ENCODE measurements at regions not wholly inside any gene's neighbourhood (a gene's known extent, or its start where the extent isn't known, plus 50 kb on each side); places are given as distances from the start of the nearest gene placed in this dataset.
"Not testable (repeated sequence)": the region's sequence is repeated elsewhere in the genome, so short reads cannot be mapped to it uniquely, and the experiment has no call there.

DNA sequence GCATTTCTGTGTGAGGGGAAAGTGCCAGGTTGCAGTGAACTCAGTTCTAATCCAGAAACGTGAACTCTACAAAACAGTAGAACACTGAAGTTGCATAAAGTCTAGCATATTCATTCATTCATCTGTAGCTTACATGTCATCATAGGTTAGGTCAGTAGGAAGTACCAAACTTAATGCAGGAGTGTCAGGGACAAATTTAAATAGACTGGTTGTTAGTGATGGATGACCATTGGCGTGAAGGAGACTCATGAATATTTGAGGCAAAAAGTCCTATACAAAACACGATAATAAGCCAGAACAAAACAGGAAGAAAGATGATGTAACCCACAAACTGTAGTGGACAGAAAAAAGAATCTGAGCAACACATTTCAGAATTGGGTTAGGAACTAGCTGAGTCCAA lies 592.8 kb upstream of the PCDH10 start:
- peak; percentile 53 for DNase-seq

- DNase-seq, result peak; percentile 59
Measured at GRCh38 chr4:132557660-132558059, 591.4 kb upstream of the PCDH10 start.

DNA sequence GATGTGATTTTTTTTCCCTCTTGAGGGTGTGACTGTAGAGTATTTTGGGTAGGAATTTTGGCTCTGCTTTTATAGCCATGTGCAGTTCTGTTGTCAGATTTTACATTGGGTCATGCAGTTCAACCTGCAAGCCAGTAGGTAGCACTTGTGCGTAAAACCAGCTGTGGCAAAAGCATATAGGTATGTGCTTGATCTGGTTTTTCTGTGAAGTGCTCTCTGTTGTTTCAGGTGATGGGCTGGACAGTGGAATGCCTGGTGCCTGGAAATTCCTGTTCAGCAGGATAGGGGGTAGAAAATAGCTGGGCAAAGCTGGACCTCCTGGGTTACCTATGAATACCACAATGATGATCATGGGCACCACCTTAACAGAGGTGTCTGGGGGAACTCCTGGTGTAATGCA lies 584.2 kb upstream of the PCDH10 start:
- no peak for DNase-seq

DNA sequence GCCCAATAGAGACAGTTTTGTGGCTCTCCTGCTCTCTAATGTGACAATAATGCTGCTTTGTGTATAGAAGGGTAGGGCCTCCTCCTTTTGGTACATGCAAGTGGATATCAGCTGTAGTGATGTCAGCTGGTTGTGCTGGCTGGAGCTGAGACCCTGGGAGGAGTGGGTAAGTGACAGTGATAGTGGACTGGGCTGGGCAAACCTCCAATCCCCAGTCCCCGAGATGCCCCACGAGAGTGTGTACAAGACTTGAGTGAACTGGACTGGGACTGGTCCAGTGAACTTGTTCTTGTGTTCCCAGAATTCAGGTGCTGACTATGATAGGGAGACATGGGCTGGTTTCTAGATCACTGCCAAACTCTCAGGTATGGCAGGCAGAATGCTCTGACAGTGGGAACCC lies 583.6 kb upstream of the PCDH10 start:
- no peak for DNase-seq

- no peak for DNase-seq
Measured at GRCh38 chr4:132572210-132572609, 576.9 kb upstream of the PCDH10 start.

GRCh38 chr4:132587626-132588025 lies 561.5 kb upstream of the PCDH10 start:
- no peak for DNase-seq

GRCh38 chr4:132592340-132592739 lies 556.8 kb upstream of the PCDH10 start:
- no peak for DNase-seq

DNA sequence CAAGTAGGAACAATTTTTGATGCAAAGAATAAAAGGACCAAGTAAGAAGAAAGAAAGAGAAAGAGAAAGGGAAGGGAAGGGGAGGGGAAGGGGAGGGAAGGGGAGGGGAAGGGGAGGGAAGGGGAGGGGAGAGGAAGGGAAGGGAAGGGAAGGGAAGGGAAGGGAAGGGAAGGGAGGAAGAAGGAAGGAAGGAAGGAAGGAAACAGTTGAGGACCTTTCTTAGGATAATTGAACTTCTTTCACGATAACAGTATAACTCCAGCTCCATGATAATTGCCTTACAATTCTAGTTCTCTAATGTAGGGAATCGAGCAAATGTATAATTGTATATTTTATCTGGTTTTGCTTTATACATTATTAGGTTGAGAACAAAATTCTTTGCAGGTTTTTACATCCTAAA lies 556.2 kb upstream of the PCDH10 start:
- DNase-seq, result no peak

- no peak for DNase-seq
Measured at GRCh38 chr4:132593717-132594400, 555.2 kb upstream of the PCDH10 start.

GRCh38 chr4:132596186-132596585 lies 552.9 kb upstream of the PCDH10 start:
- no peak for DNase-seq

DNA sequence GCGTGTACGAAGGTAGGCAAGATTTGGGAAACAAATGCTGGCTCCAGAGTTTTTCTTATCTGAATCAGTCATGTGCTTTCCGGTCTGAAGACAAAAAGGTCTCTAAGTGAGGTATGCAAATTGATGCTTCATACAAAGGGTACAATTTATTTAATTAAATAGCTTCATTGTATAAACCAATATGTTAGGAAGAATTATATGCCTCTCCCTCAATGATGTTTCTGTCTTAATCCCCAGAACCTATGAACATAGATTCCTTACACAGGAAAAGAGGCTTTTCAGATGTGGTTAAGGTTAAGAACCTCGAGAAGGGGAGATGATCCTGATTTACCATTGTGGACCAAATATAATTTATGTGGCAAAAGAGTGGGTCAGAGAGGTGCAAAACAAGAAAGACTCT lies 543.5 kb upstream of the PCDH10 start:
- no peak for DNase-seq

DNA sequence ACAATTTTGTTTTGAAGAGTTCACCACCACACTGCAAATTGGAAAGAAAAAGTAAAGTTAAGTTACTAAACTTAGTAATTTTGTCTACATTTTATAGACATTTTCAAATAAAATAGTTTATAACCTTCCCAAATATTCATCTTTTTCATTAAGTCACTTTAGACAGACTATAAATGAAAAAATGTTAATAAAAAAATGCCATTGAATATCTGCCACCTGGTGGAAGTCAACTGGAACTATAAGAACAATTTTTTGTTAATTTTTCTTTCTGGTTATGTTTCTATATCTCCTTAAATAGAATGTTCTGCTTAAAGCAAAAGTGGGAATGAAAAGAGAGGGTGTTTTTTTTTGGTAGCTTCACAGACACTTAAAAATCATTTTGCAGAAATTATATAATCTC lies 534.4 kb upstream of the PCDH10 start:
- DNase-seq, result peak; percentile 52

- no peak for DNase-seq
Measured at GRCh38 chr4:132619968-132620367, 529.1 kb upstream of the PCDH10 start.

GRCh38 chr4:132642016-132642817 lies 506.9 kb upstream of the PCDH10 start:
- peak; percentile 90 for DNase-seq

DNA sequence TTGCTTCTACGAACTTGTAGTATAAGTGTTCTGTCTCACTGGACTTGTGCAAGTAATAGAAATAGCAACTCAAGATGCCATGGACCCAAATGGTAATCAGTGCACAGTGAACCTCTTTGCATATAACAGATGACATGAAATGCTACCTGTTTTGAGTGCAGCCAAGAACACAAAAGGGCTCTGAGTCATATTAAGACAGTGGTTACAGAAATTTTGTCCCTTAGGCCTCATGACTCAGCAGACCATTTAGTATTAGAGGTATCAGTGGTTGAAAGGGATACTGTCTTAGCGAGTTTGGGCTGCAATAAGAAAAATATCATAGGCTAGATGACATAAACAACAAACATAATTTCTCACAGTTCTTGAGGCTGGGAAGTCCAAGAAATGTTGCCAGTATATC lies 502.9 kb upstream of the PCDH10 start:
- DNase-seq, result no peak

GRCh38 chr4:132651196-132651595 lies 497.9 kb upstream of the PCDH10 start:
- DNase-seq, result no peak

- no peak for DNase-seq
Measured at GRCh38 chr4:132660181-132660580, 488.9 kb upstream of the PCDH10 start.

GRCh38 chr4:132662456-132662855 lies 486.6 kb upstream of the PCDH10 start:
- DNase-seq, result no peak

DNA sequence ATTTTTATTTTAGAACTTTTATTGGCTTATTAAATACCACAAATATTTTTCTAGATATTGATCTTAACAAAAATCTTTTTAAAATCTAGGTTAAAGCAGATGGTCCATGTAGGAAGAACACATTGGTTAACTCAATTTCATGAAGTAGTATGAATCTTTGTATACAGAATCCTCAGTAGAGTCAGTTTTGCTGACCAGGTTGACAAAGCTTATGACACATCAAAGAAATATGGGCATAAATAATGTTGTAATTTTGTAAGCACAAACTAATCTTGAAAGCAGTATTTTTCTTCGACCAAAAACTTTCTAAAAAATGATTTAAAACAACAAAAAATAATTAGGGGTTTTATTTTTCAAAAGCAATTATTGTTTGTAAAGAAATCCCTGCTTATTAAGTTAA lies 479.3 kb upstream of the PCDH10 start:
- no peak for DNase-seq

GRCh38 chr4:132670557-132670956 lies 478.5 kb upstream of the PCDH10 start:
- no peak for DNase-seq

GRCh38 chr4:132683957-132684356 lies 465.1 kb upstream of the PCDH10 start:
- peak; percentile 41 for DNase-seq

- peak; percentile 32 for DNase-seq
Measured at GRCh38 chr4:132691026-132691425, 458.1 kb upstream of the PCDH10 start.

DNA sequence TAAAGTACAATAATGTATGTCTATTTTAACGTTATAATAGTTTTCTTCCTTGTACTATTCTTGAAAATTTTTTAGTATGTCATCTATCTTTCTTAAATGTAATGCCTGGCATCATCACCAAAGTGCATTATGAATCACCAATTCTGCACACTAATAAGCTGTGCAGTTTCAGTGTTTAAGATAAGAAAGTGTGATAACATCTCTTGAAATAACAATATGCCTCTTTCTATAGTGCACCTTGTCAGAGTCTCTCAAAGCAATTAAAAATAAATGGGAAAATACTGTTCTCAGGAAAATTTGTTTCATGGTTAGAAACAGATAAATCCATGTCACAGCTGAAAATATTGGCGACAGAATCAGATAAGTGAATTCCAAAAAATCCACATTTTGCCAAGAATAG lies 457.4 kb upstream of the PCDH10 start:
- DNase-seq, result no peak

DNA sequence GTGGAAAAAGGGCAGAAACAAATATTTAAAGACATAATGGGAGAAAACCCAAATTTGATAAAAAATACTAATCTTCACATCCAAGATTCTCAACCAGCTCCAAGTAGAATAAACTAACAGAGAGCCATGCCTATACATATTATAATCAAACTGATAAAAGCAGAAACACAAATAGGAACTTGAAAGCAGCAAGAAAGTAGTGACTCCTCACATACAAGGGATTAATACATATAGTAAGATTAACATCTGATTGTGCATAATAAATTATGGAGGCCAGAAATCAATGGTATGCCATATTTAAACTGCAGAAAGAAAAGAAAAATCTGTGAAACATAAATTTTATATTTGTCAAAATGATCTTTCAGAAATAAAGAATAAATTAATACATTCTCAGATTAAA lies 454.3 kb upstream of the PCDH10 start:
- peak; percentile 38 for DNase-seq

GRCh38 chr4:132697505-132697904 lies 451.6 kb upstream of the PCDH10 start:
- DNase-seq, result not testable (repeated sequence)

All from OCI-M1 (cell line).